NCI-H345 treated with DMSO at 0.1 percent for 48 hours (cell line): ENCODE measurements at regions not wholly inside any gene's neighbourhood (a gene's known extent, or its start where the extent isn't known, plus 50 kb on each side); places are given as distances from the start of the nearest gene placed in this dataset.
"Not testable (repeated sequence)": the region's sequence is repeated elsewhere in the genome, so short reads cannot be mapped to it uniquely, and the experiment has no call there.

Experiments
- DNase-seq: peaks from one replicate; lab custom pipeline; 2025; ENCODE audit not compliant: unreplicated experiment; lab: John Stamatoyannopoulos, UW

- DNase-seq: no peak
Observed at GRCh38 chr4:62475596-62475995, 1275.5 kb downstream of the ADGRL3 start.

- no peak for DNase-seq
Observed at GRCh38 chr4:62474802-62475201, 1274.7 kb downstream of the ADGRL3 start.

- no peak for DNase-seq
Observed at GRCh38 chr4:62471021-62471420, 1270.9 kb downstream of the ADGRL3 start.

- no peak for DNase-seq
Observed at GRCh38 chr4:62470421-62470983, 1270.4 kb downstream of the ADGRL3 start.

GRCh38 chr4:62470020-62470419 is 1269.9 kb downstream of the ADGRL3 start:
- DNase-seq: no peak

DNA sequence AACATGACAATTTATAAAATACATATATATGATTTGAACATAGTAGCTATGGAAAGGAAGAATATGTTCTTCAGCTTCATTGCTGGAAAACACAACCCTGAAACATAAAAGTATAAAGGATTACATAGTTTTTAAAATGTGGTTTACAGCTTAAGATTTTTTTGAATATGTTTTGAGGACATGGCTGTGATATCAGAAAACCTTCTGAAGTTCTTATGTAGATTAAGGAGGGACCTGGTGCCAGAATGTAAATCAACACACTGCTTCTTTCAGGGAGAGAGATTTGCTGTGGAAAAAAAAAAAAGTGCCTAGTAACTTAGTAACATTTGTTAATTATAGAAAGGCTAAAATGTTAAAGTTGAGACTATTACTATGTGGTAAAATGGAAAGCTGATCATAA is 1261.8 kb downstream of the ADGRL3 start:
- DNase-seq: no peak

DNA sequence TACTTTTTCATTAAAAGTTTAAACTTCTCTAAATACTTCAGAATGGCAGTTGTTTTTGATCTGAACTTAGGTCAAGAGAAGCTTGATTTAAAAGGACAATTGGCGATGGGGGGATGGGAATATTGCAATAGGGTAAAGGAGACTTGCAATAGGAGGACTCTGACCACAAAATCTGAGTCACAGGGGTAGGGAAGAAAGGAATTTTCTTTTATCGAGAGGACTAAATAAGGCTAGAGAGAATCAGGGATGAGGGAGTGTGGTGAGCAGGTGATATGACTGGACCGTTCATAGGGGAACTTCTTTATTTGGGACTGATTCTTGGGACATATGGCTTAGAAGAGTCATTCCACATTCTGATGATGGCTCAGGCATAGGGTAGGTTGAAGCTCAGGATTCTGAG is 1260.2 kb downstream of the ADGRL3 start:
- no peak for DNase-seq

GRCh38 chr4:62457356-62457755 is 1257.2 kb downstream of the ADGRL3 start:
- no peak for DNase-seq

DNA sequence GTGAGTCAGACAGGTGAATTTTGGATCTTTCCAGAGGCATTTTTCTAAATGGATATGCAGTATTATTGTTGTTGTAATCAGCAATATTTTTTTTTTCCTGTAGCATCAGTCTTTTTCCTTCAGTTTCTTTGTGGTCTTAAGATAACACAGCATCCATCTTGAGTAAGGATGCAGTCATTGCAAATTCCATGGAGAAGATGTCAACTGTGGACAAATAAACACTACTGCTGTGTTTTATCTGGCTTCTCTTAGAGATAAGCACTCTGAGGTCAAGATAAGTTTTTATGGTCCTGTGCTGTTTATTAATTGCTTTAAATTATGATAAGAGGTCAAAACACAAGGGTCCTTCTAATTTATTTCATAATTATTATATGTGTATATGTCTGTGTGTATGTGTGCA is 1255.7 kb downstream of the ADGRL3 start:
- DNase-seq: no peak

- no peak for DNase-seq
Observed at GRCh38 chr4:62454535-62454934, 1254.4 kb downstream of the ADGRL3 start.

DNA sequence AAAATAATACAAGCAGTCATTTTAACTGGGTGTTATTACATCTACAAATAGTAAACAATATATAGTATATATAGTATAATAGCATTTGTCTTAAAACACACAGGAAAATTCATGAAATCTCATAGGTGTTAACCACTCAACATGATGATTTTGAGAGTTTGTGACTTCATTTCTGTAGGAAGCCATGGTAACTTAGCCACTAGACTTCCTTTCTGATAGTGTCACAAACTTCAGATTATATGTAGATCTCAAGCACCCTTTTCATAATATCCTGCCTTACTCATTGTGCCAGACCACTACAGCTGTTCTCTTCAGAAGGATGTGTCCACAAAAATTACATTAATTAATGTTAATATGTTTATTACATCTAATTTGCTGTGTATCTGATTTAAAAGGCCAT is 1250.6 kb downstream of the ADGRL3 start:
- no peak for DNase-seq

DNA sequence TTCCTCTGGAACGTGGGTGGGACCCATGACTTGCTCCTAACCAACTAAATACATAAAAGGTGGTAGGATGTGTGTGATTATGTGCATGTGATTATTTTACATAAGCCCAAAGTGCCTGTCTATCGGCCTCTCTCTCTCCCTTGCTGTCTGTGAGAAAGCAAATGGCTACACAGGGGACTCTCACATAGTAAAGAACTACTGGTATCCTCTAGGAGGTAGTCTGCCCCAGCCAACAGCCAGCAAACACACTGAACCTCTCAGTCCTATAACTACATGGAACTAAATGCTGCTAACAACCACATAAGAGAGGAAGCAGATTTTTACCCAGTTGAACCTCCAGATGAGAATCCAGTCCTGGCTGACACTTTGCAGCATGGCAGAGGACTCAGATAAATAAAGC is 1249.4 kb downstream of the ADGRL3 start:
- no peak for DNase-seq

DNA sequence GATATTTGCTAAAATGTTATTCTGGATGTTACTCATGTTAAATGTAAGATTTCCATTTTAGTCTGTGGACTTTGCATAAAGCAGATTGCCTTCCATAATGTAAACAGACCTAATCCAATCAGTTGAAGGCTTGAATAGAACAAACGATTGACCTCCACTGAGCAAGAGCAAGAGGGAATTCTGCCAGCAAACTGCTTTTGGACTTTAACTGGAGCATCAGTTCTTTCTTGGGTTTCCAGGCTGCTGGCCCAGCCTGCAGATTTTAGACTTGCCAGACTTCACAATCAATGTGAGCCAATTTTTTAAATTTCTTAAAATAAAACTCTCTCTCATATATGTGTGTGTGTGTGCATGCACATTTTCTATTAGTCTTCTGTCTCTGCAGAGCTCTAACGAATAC is 1248.8 kb downstream of the ADGRL3 start:
- no peak for DNase-seq

GRCh38 chr4:62439051-62439450 is 1238.9 kb downstream of the ADGRL3 start:
- no peak for DNase-seq

- no peak for DNase-seq
Observed at GRCh38 chr4:62434921-62435320, 1234.8 kb downstream of the ADGRL3 start.

DNA sequence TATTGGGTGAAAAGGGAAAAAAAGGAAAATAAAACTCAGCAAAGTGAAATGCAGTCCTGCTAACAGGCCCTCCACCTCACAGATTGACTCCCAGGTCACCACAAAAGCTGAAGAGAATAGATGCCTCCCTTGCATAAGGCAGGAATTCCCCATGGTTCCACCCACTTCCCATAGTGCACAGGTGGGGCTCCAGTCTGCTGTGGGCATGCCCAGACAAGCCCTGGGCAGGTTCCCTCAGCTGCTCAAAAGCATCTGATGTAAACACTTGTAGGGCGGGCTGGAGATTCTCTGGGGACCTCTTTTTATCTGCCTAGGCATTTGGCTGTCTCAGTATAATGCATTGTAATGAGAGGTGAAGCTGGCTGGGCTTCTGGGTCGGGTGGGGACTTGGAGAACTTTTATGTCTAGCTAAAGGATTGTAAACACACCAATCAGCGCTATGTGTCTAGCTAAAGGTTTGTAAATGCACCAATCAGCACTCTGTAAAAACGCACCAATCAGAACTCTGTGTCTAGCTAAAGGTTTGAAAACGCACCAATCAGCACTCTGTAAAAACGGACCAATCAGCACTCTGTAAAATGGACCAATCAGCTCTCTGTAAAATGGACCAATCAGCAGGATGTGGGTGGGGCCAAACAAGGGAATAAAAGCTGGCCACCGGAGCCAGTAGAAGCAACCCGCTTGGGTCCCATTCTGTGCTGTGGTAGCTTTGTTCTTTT is 1231.5 kb downstream of the ADGRL3 start:
- DNase-seq: not testable (repeated sequence)

DNA sequence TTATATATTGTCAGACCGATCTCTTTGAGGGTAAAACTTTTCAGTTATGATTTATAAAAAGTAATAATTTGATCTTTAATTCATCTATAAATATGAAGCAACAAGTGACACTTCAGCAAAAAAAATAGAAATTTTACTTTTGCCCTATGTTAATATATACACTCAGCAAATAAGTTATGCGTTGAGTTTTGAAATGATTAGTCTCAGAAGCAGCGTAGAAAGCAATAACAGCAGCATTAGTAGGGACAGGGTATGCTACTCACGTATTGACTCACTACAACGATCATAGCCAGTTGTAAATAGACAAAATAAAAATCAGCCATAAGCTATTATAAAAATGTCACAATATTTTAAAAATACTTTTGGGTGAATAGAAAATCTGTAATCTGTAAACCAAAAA is 1229.2 kb downstream of the ADGRL3 start:
- no peak for DNase-seq

DNA sequence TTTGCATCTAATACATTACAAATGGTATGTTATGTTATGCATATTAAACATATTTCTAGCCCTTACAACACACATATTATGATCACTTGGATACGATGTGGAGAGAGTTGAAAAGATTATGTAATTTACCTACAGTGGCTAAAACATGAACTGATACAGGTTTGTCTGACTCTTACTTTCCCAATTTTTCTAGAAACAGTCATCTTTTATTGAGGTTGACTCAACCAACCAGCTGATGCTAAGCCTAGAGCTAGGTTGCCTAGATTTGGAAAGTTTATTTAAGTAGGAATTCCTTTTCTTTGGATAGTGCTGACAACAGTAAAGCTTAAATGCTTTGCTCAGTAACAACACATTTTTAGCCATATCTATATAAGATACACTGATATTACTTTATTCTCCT is 1215.1 kb downstream of the ADGRL3 start:
- no peak for DNase-seq

- DNase-seq: no peak
Observed at GRCh38 chr4:62414563-62414962, 1214.4 kb downstream of the ADGRL3 start.

DNA sequence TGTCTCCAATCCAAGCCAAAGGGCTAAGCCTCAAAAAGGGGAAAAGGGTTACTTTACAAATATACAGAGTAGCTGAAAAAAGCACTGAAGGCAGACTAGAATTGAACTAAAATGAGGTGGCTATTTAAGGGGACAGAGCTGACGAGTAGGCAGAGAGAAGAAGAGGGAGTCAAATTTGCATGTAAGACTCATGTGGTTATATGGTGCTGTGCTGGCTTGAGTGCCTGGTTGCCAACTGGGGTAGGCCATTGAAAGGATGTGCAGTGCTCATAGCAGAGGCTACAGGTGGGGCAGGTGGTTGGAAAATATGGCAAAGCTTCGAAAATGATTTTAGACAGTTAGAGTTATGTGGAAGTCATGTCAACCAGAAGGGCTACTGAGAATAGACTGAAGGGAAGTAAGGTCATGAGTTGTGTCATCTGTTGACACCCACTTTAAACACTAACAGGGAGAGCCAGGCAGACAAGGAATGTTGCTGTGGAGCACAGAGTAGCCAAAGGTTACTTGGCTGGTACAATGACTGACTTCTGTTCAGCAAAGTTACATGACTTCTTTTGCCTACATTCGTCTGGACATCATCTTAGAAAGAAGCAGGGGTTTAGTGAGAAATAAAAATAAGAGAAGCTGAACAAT is 1210.4 kb downstream of the ADGRL3 start:
- DNase-seq: no peak

DNA sequence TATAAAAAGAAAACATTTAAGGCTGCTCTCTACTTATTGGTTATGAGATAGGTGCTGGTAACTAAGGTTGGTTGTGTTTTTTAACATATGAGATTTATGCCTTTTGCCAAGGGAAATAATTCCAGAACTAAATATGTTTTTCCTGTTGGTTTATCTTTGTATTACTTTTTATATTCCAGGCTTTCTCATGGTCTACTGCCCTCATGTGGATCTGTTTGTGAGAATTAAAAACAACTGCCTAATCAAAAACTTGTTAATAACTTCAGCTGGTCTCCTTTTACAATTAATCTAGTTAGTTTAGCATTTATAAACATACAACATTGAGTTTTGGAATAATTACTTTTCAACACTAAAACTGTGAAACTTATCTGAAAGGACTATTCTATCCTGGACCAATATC is 1208.3 kb downstream of the ADGRL3 start:
- DNase-seq: no peak

- no peak for DNase-seq
Observed at GRCh38 chr4:62407534-62407933, 1207.4 kb downstream of the ADGRL3 start.
